Amniotic epithelial cell (primary cell): ENCODE measurements at regions not wholly inside any gene's neighbourhood (a gene's known extent, or its start where the extent isn't known, plus 50 kb on each side); places are given as distances from the start of the nearest gene placed in this dataset.

Experiments
- DNase-seq: peaks from one replicate; pipeline ENCODE4 v3.0.0-alpha.2; 2010; ENCODE audit warnings: low read depth

- no peak for DNase-seq
Observed at GRCh38 chr4:95987851-95988250, 148.0 kb downstream of the PDHA2 start.

- DNase-seq: peak; percentile 85
Observed at GRCh38 chr4:95998311-95998710, 158.4 kb downstream of the PDHA2 start.

- DNase-seq: no peak
Observed at GRCh38 chr4:96003951-96004740, 164.3 kb downstream of the PDHA2 start.

- DNase-seq: peak; percentile 63
Observed at GRCh38 chr4:96009427-96010119, 169.7 kb downstream of the PDHA2 start.

GRCh38 chr4:96012687-96013086, 172.8 kb downstream of the PDHA2 start:
- peak; percentile 10 for DNase-seq

- DNase-seq: peak; percentile 79
Observed at GRCh38 chr4:96016634-96017299, 176.9 kb downstream of the PDHA2 start.

GRCh38 chr4:96025011-96025410, 185.1 kb downstream of the PDHA2 start:
- DNase-seq: no peak

- DNase-seq: peak; percentile 39
Observed at GRCh38 chr4:96035727-96036126, 195.8 kb downstream of the PDHA2 start.

GRCh38 chr4:96036781-96037180, 196.9 kb downstream of the PDHA2 start:
- no peak for DNase-seq

- no peak for DNase-seq
Observed at GRCh38 chr4:96037705-96038104, 197.8 kb downstream of the PDHA2 start.

- DNase-seq: no peak
Observed at GRCh38 chr4:96039217-96039616, 199.3 kb downstream of the PDHA2 start.

GRCh38 chr4:96039803-96040436, 200.0 kb downstream of the PDHA2 start:
- no peak for DNase-seq

- no peak for DNase-seq
Observed at GRCh38 chr4:96044971-96045370, 205.1 kb downstream of the PDHA2 start.

- no peak for DNase-seq
Observed at GRCh38 chr4:96052827-96053226, 212.9 kb downstream of the PDHA2 start.

GRCh38 chr4:96056346-96056934, 216.5 kb downstream of the PDHA2 start:
- no peak for DNase-seq

- DNase-seq: peak; percentile 14
Observed at GRCh38 chr4:96063639-96064038, 223.7 kb downstream of the PDHA2 start.

GRCh38 chr4:96073461-96073860, 233.6 kb downstream of the PDHA2 start:
- peak; percentile 4 for DNase-seq

- no peak for DNase-seq
Observed at GRCh38 chr4:96092151-96092705, 252.3 kb downstream of the PDHA2 start.

GRCh38 chr4:96093057-96093456, 253.2 kb downstream of the PDHA2 start:
- no peak for DNase-seq

- no peak for DNase-seq
Observed at GRCh38 chr4:96093563-96093962, 253.7 kb downstream of the PDHA2 start.

- DNase-seq: no peak
Observed at GRCh38 chr4:96094183-96094582, 254.3 kb downstream of the PDHA2 start.
